ENCODE measurements at regions not wholly inside any gene's neighbourhood (a gene's known extent, or its start where the extent isn't known, plus 50 kb on each side); places are given as distances from the start of the nearest gene placed in this dataset.

DNA sequence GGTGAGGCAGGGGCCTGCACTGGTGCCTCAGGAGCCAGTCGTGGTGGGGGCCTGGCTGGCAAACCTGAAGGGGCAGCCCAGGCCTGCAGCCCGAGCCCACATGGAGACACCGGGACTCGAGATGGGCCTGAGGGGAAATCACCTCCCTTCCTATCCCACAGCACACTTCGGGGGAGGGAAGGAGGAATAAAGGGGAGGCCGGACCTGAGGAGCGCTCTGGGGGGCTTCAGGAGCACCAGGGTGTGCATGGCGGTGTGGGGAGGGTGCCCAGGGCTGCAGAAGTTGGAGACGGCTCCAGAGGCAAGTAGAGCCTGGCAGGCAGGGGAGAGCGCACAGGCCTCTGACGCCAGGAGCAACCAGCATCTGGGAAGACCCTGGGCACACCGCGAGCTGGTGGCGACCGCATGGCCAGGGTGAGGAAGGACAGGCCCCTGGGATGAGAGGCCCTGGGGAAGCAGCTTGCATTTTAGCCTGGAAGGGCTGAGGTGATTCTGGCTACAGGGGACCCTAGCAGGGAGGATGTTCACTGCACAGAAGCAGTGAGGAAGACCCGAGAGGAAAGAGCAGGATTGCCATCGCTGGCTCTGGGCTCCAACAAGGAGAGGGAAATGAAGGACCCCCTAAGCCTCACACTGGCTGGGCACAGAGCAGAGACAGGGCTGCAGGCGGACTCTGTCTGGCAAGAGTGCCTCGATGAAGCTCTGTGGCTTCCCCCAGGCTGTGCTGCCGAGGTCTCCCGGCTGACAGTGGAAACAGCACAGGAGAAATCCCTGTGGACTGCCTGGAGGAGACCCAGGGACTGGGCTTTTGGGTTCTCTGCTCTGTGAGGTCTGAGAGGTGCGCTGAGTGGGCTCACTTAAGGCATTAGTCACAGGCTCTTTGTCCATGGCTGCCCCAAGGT, 457.7 kb downstream of the BRD1 start:
- no peak for DNase-seq (ENCODE audit: low read depth in 2 of 2)

DNA sequence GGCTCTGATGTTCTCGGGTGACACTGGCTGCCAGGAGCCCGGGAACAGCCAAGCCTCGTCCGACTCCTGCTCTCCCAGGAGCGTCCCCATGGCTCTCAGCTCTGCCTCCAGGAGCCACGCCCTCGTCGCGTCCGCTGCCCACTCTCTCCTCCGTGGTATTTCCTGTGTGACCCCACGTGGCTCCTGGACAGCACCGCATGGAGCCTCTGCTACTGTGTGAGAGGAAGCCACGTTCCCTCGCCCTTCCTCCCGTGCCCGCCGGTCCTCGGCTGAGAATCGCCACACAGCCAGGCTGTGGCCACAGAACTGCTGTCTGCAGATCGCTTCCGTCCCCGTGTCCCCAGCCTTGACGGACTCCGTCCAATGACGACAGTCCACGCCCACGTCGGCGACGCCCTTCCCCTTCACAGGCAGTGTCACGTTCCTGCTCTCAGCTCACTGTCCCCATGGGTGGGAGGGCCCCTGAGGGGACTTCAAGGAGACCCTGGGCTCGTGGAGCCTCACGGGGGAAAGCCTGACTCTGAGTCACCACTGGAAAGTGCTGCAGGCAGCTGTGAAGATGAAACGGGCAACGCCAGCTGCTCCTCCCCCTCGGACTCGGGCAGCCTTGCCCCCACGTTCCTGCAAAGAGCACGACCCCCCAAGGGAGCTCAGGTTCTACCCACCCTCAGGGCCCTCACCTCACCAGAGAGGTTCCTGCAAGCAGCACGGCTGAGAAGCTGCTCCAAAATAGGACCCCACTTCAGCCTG, 458.5 kb downstream of the BRD1 start:
- no peak for DNase-seq (ENCODE audit: low read depth in 2 of 2)

DNA sequence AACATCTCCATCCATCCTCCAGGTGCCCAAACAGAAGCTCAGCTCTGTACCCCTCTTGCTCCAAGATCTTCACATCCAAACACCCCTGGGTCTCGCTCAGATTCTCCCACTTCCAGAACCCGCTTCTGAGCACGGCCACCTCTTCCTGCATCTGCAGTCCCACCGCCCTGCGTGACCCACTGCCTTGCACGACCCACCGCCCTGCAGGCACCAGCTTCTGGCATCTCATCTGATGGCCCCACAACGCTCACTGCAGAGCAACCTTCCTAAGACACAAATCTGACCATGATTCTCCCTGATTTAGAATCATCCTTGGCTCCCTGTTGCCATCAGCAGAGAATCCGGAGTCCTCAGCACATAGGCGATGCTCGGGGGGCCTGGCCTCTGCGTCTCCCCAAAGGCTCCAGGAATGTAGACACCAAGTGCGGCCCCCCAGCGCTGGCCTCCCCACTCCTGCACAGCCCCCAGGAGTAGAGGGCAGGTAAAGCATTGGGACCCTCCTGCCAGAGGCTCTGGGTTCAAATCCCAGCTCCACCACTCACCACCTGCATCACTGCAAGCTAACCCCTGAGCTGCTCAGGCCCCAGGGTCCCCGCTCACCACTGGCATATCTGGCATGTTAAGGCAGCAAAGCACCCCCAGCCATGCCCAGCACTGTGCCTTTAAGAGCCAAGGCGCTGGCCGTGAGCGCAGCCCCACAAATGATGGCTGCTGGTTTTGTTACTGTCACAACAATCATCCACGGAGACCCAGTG, 459.3 kb downstream of the BRD1 start:
- DNase-seq (ENCODE audit: low read depth in 2 of 2): no peak

DNA sequence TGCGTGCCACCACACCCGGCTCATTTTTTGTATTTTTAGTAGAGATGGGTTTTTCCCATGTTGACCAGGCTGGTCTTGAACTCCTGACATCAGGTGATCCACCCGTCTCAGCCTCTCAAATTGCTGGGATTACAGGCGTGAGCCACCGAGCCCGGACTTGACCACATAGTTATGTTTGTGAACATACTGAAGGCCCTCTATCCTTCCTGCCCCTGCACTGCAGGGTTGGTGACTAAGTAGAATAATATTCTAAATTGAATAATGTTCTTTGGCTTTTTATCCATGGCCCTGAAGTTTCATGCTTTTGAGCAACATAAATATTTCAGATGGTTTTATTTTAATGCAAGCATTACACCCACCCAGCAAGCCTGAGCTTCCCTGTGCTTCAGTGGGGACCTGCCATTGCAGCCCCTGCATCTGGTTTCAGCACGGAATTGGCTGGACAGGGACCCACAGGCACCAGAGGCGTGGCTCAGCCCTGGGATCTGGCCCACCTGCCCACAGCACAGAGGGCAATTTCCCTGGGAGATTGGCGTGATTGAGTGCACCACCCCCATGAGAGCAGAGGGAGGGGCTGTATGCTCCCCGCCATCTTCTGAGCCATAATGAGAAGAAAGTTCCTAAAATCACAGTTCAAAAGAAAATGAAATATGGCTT, 460.5 kb downstream of the BRD1 start:
- no peak for DNase-seq (ENCODE audit: low read depth in 2 of 2)

DNA sequence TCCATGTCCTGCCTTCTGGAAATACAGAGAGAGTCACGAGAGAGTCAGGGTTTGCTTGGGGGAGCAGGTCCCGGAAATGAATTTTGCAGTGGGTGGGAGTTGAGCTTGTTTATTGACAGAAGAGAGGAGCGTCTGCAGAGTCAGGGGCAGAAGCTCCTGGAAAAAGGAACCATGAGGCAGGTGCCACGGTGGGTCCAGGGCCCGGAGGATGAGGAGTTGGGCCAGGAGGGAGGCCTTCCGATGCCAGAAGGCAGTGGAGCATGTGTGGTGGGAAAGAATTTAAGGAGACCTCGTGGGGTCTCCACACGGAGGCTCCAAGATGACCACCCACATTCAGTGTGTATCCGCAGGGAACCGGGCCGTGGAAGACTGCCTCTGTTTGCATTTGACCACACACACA, 461.2 kb downstream of the BRD1 start:
- DNase-seq (ENCODE audit: low read depth in 2 of 2): no peak

DNA sequence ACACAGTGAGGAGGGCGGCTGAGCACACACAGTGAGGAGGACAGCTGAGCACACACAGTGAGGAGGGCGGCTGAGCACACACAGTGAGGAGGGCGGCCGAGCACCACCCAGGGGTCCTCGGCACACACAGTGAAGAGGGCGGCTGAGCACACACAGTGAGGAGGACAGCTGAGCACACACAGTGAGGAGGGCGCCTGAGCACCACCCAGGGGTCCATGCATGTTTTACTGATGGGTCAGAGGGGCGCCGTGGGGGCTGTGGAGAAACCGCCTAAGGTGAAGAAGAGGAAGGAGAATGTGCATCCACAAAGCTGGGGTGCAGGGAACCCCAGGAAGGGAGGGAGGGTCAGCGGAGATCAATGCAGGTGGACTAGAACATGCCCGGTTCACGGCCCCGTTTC, 461.8 kb downstream of the BRD1 start:
- no peak for DNase-seq (ENCODE audit: low read depth in 2 of 2)

DNA sequence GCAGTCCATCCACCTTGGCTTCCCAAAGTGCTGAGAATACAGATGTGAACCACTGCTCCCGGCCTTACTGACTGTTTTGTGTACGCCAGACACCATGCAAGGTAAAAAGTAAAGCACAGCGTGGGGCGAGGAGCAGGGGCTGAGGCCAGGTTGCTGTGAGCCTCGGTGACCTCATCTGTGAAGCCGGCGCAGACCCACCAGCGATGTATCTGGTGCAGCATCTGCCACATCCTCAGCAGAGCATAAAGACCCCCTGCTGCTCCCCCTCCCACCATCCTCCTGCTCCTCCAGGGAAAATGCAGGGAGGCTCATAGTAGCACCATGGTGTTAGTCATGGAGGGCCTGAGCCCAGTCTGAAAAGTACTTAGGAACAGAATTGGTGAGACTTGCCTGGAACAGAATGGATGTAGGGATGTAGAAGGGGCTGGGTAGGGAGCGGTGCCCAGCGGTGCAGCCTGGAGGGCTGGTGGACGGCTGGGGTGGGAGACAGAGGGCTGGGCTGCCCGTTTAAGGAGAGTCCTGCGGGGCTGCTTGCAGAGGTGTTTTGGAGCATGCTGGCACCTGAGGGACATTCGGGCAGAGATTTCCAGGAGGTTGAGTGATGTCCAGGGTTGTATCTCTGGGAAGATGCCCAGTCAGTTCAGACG, 462.4 kb downstream of the BRD1 start:
- no peak for DNase-seq (ENCODE audit: low read depth in 2 of 2)

DNA sequence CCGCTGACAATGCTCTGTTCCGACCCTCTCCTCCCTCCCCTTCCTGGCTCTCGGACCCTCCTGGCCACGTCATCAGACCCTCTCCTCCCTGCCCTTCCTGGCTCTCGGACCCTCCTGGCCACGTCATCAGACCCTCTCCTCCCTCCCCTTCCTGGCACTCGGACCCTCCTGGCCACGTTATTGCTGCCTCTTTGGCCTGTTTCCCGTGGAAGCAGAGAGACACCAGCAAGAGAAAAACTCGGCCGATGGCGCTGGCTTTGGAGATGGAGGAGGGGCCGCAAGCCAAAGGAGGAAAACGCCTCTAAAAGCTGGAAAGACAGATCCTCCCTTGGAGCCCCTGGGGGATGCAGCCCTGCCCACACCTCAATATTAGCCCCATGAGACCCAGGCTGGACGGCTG, 463.3 kb downstream of the BRD1 start:
- no peak for DNase-seq (ENCODE audit: low read depth in 2 of 2)

DNA sequence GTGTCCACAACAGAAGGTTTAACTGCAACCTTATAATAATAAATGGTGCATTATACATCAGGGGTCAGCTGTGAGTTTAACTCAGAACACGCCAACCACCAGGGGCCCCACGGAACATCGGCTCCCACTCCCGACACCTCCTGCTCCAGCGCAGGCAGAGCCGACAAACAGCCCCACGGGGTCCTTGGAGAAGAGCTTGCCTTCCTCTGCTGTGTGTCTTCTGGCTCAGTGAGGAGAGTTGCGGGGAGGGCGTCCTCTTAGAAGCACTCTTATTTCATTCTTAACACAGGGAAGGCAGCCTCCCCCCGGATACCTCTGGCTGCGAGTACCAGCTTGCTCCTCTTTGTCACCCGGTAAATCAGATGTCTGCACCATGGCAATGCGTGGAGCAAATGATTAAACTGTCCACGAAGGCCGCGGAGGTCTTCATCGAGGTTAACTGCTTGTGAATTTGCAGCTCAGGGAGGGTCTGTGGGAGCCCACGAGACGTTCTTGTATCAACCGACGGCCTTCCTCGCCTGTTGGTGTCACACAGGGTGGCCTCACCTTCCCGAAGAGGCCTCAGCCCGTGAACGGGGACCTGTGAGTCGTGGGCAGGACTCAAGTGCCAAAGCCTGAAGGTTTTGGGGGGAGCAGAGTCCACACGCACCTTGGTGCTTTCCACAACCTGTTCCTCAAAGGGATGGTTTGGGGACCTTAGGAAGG, 464.0 kb downstream of the BRD1 start:
- DNase-seq (ENCODE audit: low read depth in 2 of 2): no peak

DNA sequence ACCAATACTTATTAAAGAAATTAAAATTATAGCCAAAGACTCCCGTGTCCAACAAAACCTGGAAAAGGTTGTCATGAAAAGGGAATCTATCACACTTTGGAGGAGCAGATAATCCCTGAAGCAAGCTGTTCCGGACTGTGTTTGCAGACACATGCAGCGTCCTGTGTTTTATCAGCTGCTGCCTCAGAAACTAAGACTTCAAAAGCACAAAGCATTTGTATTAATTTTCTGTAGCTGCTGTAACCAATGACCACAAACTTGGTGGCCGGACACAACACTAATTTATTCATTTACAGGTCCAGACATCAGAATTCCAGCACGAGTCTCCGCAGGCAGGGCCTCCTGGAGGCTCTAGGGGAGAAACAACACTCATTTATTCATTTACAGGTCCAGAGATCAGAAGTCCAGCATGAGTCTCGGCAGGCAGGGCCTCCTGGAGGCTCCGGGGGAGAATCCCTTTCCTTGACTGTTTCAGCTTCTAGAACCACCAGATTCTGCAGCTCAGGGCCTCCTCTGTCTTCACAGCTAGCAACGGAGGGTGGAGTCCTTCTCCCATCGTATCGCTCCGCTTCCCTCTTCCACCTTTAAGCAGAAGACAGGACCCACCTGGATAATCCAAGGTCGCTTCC, 465.3 kb downstream of the BRD1 start:
- DNase-seq (ENCODE audit: low read depth in 2 of 2): no peak

DNA sequence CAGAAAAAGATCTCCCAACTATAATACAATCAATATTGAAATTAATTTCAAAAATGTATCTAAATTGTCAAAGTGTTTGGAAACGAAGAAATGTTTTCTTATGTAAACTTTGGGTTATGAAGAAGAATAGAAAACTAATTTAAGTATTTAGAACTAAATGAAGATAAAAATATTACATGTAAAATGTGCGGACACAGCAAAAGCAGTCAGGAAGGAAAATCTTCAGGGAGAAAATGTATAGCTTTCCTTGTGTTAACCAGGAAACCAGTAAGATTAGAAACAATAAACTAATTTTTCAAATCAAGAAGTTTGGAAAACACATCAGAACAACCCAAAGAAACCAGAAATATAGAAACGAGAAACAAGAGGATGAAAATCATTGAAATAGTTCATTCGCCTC, 466.5 kb downstream of the BRD1 start:
- DNase-seq (ENCODE audit: low read depth in 2 of 2): no peak

DNA sequence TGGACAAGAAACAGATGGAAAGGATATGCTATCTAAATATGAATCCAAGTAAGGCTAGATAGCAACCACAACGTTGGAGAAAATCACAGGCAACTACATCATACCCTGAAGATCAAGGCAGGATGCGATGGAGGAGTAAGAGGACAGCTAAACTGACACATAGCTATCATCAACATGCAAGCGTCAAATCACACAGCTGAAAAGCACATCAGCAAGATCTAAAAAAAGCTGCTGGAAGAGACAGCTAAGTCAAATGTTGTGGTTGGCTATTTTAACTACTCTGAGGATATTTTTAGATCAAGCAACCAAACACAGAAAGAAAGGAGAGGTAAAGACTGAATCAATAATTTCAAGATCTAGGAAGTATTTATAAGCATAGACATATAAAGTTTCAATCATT, 466.9 kb downstream of the BRD1 start:
- no peak for DNase-seq (ENCODE audit: low read depth in 2 of 2)

DNA sequence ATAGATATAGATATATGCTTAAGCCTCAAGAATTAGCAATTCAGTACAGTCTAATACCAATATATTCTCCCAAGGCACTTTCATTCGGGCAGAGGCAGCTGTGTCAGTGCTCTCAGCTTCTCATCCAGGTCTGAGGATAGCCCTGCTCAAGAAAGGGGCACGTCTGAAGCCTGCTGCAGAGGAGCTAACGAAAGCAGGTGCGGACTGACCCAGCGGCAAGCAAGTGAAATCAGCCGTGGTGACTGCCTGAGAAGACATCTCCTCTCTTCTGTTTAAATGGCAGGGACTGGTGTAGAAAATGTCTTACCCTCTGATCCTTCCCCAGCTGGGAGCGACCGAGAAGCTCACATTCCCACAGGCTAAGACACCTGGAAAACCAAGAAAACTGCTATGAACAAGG, 468.6 kb downstream of the BRD1 start:
- DNase-seq (ENCODE audit: low read depth in 2 of 2): no peak

DNA sequence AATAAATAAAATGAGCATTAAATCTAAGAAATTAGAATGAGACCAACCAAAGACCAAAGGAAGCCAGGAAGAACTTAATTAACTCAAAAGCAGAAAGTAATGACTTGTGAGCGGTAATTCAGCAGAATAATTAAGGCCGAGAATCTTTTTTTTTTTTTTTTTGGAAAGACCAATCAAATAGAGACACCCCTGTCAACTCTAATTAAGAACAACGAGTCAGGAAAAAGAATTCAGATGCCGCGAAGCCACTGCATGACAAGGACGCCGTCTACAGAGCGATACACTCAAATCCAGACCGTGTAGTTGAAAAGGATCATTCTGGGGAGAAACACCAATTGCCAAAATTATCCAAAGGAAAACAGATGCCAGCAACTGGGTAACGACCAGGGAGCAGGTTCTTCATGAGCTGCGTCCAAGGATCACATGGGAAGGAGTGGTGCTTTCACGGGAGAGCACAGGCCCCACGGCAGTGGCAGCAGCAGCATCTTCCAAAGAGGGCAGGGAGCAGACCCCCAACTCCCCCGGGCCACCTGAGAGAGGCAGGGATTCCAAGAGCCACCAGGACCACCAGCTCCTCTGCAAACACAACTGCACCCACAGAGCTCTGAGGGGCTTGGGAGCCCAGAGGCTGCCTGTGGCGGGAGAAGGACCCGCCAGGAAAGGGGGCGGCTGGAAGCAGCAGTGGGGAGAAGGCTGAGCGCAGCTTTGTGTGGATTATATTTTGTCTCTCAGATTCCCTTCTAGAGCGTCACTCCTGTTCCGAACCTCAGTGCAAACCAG, 469.8 kb downstream of the BRD1 start:
- no peak for DNase-seq (ENCODE audit: low read depth in 2 of 2)

DNA sequence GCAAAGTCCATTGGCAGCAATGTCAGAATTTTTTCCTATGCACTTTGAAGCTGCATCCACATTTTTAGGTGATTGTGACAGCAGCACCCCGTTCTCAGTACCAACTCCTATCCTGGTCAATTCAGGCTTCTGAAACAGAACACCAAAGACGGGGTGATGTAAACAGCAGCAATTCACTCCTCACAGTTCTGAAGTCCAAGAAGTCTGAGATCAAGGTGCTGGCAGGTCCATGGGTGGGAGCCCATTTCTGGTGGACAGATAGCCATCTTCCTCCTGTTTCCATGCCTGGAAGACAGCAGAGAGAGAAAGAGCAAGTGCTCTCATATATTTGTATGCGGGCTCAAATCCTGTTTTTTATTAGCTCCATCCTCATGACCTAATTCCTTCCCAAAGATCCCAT, 471.2 kb downstream of the BRD1 start:
- DNase-seq (ENCODE audit: low read depth in 2 of 2): no peak

DNA sequence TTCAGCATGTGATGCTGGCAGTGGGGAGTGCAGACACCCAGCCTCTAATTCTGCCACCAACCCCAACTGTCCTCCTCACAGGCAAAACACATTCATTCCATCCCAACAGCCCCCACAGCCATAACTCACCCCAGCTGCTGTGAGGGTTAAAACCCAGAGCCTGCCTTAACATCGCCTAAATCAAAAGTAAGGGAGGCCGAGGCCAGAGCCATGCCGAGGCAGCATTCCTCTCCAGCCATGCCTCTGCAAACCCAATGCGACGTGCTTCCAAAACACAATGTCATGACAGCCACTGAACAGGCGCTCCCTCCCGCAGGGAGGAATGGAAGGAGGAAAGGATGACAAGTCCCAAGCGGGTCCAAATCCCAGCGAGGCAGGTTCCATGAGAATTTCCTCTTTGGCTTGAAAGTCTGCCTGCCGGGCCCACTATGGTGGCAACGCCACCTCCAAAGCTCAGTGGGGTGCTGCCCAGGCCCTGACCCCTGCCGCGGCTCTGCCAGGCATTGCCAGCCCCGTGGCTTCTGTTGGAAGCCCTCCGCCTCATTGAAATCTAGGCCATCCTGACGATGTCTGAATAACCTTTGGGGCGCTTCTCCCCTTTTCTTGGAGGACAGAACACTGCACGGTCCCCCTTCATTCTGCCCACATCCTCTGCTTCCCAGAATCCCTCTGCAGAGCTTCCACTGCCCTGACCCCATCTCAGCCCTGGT, 472.3 kb downstream of the BRD1 start:
- no peak for DNase-seq (ENCODE audit: low read depth in 2 of 2)

DNA sequence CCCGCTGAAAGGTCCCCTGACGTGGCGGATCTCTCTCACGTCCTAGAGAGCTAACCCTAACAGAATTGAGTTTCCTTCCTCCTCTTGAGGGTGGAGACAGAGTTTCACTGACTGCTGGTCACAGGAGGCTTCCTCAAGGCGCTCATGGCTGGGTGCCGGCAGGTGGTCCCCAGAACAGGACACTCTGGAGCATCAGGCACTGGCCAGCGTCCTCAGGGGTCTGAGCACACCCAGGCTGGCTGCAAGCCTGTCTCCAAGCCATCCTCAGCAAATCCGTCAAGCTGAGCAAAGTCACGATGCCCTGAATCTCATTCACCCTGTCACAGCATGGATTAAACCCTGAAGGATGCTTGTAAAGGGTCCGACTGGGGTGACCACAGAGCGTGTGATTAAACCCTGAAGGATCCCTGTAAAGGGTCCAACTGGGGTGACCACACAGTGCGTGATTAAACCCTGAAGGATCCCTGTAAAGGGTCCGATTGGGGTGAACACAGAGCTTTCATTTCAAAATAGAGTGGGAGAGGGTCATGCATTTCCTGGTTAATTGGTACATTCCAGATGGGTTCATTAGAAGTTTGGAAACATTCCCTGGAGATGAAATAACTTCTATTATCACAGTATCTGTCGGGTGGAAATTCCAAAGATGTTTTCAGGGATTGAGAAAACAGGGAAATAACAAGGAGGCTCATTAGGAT, 473.0 kb downstream of the BRD1 start:
- DNase-seq (ENCODE audit: low read depth in 2 of 2): no peak

DNA sequence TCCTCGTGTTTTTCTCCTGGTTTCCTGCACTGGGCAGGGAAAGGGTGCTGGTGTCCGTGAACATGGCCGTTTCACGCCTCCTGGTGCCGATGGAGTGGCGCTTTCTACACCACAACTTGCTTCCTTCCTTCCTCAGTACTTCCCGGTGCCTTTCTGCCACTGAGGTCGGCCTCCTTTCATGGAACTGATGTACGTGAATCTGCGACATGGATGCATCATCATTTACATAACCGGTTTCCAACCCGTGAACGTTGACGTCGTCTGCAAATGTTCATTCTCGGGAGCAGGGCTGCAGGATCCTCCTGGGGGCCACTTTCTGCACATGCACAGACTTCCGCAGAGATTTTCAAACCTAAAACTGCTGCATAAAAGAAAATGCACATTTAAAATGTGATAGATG, 474.4 kb downstream of the BRD1 start:
- DNase-seq (ENCODE audit: low read depth in 2 of 2): no peak
